Hematopoietic multipotent progenitor cell (in vitro differentiated cells): ENCODE measurements at regions not wholly inside any gene's neighbourhood (a gene's known extent, or its start where the extent isn't known, plus 50 kb on each side); places are given as distances from the start of the nearest gene placed in this dataset.
A peak's percentile ranks its signal among the peaks of the same experiment; 100 is the strongest.

Experiments
- DNase-seq, 3 donors: peaks; one replicate each; pipeline ENCODE4 v3.0.0-alpha.2; 2011 to 2015; ENCODE audit warnings: low read depth in 2 of 3, low spot score in 2 of 3

DNA sequence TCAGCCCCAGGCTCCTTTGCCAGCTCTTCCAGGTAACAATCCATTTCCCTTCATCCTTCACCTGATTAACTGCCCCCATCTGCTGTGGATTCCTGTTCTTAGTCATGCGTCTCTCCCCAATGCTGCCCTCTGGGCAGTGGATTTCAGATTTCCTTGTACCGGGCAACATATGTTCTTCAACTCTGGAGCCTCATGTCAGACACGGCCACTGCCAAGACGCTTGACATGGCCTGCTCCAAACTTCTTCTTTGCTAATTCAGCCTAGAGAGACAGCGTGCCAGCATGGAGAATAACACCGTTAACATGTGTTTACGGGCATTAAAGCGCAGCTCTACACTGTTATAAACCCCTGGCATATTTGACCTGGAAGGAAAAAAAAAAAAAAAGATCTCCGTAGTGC lies 1035.1 kb upstream of the NR2F2 start:
- no peak for DNase-seq

DNA sequence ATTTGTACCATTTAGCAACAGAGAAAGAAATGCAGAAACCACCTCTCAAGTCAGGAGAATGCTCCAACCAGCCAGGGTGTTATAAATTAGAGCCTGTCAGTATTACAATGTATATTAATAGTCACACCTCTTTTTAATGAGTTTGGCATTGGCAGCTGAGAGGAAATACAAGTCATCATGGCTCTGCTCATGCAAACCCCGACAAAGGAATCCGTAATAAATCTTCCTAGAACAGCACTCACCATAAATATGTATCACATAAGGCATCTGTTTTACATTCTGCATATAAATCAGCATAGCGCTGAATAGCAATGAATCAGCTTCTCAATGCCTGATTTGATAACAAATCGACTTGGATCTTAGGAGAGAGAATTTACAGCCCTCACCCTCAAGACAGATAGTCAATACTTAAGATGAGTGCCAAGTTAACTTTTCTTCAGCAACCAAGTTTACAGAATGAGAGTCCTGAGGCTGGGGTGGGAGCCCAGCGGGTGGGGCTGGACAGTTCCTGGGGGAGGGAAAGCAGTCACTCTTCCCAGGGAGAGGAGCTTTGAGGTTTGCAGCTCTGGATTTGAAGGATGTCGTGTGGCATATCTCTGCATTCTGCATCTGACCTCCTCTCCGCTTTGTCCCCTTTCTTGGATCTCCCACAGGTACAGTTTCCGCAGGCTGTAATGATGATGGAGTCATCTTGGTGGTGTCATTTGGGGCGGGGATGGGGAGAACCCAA lies 1034.4 kb upstream of the NR2F2 start:
- DNase-seq, result no peak

DNA sequence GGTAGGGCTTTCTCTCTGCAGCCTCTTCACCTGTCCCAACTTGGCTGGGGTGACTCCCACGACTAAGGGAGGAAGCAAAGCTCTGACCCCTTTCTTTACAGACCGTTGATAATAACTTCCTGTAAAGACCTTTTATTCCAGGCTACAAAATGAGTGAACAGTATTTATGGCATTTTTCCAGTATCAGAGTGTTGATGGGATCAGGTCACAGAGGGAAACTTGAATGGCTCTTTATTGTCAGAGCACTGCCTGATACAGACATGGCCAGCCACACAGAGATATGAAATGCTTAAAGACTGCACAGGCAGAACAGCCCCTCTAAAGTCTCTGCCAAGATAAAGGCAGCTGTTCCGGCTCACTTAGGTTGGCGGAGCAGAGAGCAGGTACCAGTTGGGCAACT lies 1033.9 kb upstream of the NR2F2 start:
- DNase-seq, result no peak

DNA sequence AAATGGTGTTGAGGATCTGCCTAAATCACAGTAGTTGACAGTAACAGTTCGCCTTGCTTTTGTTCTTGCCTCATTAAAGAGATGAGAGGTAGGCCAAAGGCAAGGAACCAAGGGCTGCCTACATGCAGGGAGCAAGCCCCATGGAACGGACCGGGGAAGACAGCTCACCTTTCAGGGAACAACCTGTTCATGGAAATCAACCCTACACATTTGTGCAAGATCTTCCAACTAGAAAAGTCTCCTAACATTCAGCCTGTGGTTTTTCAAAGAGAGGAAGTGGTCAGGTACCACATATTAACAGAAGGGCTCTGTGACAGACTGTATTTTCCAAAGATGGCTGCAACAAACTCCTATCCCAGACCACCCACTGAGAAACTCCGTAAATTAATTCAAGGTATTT lies 1031.8 kb upstream of the NR2F2 start:
- peak in 2 of 3 donors; percentile 22 to 48 for DNase-seq

DNA sequence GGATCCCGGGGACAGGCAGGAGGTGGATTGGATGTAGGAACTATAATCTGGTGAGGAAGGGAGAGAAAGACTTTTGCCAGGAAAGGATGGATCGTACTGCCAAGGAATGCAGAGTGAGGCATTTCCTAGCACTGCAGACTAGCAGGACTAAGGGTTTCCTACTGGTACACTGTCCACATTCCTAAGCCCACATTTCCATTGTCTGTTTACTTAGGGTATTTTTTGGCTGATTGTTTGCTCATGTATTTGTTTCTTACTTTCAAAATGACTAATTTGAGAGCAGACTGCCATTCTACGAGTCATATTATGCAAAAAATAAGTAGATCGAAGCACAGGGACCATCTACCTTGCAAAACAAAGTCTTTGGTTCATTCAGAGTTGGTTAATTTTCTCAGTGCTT lies 1029.5 kb upstream of the NR2F2 start:
- DNase-seq, result no peak

DNA sequence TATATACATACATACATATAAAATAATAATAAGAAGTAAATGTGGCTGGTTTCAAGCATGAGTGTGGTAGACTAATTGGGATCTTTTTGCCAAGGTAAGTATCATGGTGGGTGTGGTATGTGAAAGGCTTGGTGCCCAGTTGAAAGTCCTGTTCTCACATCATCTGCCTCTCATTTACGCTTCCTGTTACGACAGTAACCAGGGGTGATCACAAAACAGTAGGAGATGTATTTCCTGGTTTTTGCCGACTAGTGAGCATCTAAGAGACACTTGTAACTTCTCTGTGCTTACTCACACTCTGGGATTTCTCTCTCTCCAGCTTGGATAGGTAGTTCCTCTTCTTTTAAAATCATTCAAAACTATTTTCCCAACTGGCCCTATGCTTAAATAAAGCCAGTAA lies 1028.3 kb upstream of the NR2F2 start:
- DNase-seq, result no peak

DNA sequence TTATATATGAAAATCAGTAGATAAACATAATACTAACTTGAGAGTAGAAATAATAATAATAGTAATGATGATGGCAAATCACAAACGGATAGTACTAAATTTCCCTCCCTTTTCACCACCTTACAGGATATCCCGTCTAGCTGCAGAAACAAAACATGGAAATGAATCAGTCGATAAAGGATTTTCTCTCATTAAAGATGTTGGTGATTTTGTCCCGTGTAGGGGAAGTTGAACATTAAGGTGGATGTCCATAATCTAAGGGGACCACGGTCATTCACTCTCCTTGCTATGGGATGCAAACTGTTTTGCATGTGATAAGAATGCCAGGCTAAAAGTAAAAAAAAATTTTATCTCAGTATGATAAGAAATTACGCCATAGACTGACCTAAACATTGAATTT lies 1027.7 kb upstream of the NR2F2 start:
- DNase-seq, result no peak

DNA sequence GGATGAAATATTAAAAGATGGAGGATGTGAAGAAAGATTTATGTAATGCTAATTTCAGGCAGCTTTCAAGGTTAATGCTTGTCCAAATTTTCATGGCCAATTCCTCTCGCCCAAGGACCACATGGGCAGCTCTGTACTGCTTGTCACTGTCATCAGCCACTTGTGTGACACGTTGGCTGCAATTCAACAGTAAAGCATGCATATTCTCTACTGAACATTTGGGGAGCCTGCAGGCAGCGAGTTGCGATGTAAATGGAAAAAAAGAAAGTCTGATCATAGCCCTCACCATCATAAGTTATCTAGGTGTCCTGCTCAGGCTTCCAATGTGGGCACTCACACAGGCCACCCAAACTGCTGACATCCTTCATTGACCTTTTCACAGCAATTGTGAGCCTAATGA lies 1026.8 kb upstream of the NR2F2 start:
- DNase-seq, result no peak

DNA sequence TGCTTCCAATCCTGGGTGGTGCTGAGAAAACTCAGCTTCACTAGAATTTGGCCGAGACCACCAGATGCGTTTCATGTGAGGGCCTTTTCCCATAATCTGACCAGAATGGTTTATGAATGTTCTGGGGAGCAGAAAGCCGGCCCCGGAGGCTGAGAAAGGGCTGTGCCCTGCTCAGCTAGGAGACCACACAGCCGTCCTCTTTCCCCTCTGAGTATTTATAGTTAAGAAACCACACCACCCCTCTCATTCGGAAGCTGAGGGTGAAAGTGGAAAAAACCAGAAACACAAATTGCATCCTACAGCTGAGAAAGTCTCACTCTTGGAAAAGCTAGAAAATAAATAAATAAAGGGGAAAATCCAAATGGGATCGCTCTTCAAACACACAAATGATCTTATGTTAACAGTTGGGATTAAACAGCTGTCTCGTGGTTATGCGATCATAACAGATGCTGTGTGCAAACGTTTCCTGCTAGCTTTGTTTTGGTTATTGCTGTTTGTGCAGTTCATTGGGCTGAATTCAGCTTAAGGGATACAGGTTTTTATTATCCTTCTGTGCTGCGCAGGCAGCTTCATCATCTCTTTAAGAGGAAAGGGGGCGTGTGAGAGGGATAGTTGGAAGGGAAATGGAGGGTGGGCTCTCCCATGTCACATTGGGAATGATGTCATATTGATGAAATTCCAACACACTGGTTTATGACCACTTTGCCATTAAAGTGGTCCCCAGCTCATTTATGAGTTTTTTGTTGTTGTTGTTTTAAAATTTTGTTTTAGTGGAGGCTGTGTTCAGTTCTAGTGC lies 1026.2 kb upstream of the NR2F2 start:
- no peak for DNase-seq

DNA sequence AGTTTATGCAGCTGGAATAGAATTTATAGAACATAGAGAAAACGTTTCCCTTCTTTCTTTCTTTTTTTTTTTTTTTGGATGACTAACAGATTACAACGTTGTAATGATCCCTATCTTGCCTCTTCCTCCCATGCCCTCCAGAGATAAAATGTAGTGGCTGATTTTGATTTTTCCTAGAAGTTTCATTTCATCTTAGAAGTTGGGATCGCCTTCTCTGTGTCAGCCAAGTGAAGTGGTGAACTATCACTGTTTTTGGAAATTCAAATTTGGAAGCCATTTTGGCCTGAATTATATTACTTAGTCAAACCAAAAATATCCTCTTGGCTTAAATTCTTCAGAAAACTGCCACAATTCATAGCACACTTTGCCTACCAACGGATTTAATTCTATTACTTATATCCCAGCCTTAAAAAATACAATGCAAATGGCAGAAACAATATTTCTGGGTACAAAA lies 1025.5 kb upstream of the NR2F2 start:
- DNase-seq, result no peak

DNA sequence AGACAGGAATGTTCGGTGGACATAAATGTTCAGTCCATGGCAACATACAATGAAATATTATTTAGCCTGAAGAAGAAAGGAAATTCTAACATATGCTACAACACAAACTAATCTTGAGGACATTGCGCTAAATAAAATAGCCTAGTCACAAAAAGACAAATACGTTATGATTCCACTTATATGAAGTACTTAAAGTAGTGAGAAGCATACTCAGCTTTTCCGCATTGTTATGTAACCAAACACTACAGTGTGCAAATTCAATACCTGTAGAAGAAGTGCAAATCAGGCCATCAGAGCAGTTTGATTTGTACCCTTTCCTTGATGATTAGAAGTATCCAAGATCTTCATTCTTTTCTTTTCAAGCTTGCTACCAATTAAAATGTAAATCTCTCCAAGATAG lies 1023.4 kb upstream of the NR2F2 start:
- DNase-seq, result no peak

DNA sequence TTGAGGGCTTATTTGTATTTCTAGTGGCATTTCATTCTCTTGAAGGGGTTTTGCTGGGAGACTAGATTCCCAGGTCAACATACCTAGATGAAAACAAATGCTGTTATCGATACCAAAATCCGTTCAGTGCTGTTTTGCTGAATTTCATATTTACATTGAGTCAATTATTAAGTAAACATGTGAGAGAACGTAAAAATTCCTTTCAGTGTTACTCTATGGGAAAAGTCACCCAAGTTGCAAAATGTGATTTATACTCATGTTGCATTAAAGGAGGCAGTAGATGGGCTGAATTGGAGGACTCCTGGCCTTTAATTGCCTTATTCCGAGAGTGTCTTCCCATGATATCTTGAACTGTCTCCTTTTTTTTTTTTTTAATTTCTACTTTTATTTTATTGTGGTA lies 1011.3 kb upstream of the NR2F2 start:
- DNase-seq, result no peak

DNA sequence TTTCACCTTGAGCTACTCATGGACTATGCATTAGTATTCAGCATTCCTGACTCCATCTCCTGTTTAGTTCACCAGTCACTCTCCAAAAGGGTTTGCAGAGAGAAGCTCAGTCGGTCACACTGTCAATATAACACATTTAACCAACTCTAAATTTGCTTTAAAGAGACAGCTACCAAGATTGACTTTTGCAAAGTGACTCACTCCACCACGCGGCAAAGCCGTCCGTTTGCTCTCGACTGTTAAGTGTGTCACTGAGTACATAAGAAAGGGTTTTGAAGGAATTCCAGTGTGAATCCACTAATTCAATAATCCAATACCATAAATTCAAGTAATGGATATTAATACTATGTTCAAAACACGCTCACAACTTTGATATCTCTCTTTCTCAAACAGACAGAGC lies 1006.7 kb upstream of the NR2F2 start:
- no peak for DNase-seq

DNA sequence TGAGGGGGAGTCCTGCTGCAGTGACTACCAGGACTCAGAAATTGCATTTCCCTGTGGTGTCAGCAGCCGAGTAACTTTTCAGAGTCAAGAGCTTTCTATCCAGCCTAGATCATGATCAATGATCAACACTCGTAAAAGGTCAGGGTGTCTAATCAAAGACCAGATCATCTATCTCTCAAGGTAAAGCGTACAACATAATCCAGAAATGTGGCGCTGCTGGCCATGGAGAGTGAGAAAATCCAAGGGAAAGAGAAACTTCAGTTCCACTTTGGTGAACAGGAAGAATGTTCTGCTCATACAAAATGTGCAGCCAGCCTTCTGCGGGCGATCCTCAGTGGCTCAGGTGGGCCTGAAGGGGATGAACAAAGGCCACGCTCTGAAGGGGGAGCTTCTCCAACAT lies 1005.8 kb upstream of the NR2F2 start:
- DNase-seq, result no peak

DNA sequence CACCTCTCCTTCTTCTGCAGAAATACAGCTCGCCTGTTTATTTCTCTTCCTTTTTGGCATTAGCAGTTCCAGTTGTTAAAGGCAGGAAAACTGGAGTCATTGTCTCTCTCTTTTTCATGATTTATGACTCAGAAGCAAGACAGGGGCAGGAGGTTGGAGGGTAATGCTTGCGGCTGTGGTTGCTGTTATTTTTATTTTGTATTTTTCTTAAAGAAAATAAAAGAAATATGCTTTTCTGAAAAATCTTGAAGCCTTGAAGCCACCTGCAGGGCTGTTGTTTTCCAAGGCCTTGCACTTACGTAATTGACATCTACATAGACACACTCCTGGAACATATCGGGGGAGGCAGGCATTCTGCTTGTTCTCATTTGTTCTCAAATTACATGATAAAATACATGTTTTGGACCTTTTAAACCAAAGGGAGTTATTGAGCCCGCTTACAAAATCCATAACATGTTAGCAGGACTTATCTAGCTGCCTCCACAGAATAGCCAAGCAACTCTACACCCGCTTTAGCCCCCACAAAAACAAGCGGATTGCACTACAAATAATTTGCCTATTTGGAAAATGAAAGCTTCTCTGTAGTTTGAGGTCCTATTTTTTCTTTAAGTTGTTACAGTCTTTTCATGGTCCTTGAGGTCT lies 1004.6 kb upstream of the NR2F2 start:
- DNase-seq, result no peak

DNA sequence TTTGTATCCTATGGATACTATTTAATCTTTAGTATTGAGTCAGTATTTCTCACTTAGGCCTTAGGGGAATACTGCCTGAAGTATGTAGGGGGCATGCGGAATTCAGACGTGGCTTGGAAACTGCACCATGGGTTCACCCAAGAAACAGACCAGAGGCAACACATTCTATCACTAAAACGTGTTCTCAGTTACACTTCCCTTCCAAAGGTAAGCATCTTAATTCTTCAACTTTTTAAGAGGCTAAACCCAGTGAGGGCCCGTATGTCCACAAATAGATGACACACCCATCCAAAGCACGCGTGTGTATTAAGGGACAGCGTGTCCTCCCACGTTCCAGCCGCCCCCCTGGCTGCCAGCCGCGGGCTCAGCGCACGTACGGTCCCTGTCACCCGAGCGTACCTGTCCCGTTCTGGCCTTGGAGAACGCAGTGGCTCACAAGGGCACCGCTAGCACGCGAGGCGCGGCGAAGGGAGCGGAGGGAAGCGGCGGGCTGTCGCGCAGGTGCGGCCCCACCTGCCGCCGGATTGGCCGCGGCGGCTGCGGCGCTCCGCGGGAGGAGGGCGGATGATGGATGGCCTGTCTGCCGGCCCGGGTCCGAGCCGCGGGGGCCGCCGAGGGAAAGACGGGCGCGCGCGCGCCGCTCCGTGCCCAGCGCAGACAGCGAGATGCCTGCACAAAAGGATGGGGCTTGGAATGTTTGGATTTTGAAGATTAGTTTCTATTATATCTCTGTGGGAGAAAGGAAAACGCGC lies 1003.9 kb upstream of the NR2F2 start:
- DNase-seq, result no peak

DNA sequence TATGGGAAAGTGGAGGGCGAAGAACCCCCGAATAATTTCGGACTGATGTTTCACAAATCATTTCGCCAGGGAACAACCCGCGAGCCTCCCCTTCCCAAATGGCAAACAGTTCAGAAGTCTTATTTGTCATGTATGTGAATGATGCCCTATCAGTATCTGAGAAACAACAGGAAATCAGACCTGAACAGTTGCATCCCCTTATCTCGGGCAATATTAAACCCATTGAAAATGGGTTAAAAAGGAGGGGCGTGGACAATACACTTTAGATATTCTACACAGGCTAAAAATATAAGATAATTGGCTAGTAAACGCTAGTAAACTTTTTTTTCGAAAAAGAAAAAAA lies 1003.3 kb upstream of the NR2F2 start:
- no peak for DNase-seq

DNA sequence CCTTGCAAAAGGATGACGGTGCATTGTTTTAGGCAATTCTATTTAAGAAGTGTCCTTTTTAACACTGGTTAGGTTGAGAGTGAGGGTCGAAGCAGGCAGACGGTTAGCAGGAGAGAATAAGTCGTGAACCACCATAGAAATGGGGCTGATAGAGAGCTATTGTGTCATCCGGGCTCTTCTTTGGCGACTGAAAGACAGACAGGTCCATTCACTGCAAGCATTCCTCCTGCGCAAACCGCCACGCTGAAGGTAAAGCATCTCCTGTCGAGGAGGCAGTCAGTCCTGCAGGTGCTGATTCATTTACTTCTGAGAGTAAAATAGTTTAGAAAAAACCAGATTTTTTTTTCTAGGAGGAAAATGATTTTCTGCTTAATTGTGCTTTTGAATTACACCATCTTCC lies 1002.8 kb upstream of the NR2F2 start:
- no peak for DNase-seq

DNA sequence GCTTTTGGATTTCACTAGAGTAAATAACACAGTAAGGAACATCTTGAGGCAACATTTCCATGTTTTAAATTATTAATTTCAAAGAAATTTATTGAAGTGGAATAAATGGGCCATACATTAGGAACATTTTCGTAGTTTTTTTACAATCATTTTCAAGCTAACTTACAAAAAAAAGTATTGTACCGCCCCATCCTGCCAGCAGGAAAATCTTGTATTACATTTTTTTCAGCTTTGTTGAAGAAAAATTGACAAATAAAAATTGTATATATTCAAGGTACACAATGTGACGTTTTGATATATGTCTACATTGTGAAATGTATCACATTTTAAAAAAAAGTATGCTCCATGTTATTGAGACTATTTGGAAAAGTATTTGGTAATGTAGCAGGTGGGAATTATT lies 1001.9 kb upstream of the NR2F2 start:
- DNase-seq, result no peak

DNA sequence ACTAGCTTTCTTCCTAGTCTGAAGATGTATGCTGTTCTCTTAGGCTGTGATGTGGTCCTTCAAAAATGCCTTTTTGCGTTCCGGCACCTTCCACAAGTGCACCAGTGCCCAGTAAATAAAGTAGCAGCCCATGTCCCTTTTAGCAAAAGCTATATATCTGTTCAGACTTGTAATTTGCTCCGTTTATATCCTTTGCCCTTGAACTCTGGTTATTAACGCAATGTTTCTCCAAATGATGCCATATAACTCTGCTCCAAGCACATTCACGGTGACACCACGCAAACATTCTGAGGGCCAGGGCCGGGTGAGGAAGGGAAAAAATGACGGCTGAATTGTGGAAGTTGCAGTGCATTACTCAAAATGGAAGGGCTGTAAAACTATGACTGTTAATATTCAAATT lies 1001.1 kb upstream of the NR2F2 start:
- no peak for DNase-seq

DNA sequence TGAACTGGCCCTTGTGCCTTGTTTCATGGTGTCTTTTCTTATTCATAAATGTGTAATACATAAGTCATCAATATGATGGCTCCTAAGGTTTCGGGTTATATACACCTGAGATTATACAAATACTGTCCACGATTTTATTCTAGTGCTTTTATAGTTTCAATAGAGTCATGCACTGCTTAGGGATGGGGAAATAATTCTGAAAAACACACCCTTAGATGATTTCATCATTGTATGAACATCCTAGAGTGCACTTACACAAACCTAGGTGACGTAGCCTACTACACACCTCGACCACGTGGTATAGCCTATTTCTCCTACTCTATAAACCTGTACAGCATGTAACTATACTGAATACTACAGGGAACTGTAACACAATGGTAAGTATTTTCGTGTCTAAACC lies 988.8 kb upstream of the NR2F2 start:
- DNase-seq, result no peak
